ENCODE measurements at regions not wholly inside any gene's neighbourhood (a gene's known extent, or its start where the extent isn't known, plus 50 kb on each side); places are given as distances from the start of the nearest gene placed in this dataset.

- Histone ChIP-seq H3K36me3 (ENCODE audit: control insufficient read depth in 2 of 2, insufficient read depth in 1 of 2, low read length in 2 of 2) (no peaks in the 10 kb centered on the region), H3K4me1 (ENCODE audit: control insufficient read depth, insufficient read depth, low read length) (peaks cover 3% of the 10 kb centered on the region; the same call in 1 of the 2 replicates), H3K4me3 (ENCODE audit: low read depth, low read length) (no peak overlapping the region), H3K27ac (ENCODE audit: extremely low read depth, low read depth, low read length) (no peak overlapping the region), H3K9me3 (ENCODE audit: control insufficient read depth, insufficient read depth, low read depth, low read length) (no peaks in the 10 kb centered on the region)
- ChIA-PET POLR2A (no interaction called here), CTCF (interaction anchor here (1.1 to 1.4 kb wide), 2 partner anchors 13 to 68 kb away, joined by 3 to 6 read pairs; no protein-coding TSS in a partner anchor)
- TF ChIP-seq ZNF548 (tag by site-specific recombination; IDR thresholded peaks at IDR 0.05) (no peak), ZNF18 (tag by site-specific recombination; IDR thresholded peaks at IDR 0.05) (no peak), ZXDB (tag by site-specific recombination; IDR thresholded peaks at IDR 0.05) (no peak), ZBTB7A (tag by site-specific recombination; IDR thresholded peaks at IDR 0.05; ENCODE audit: low read depth) (no peak), ZNF521 (tag by site-specific recombination; IDR thresholded peaks at IDR 0.05) (no peak), HOXC10 (CRISPR knock-in tag; IDR thresholded peaks at IDR 0.05) (no peak), ZNF274 (IDR thresholded peaks at IDR 0.05; ENCODE audit: low read length) (no peak), ZNF274 (tag by site-specific recombination; IDR thresholded peaks at IDR 0.05; ENCODE audit: borderline replicate concordance) (no peak), GFI1B (tag by site-specific recombination; IDR thresholded peaks at IDR 0.05) (no peak), ZNF16 (tag by site-specific recombination; IDR thresholded peaks at IDR 0.05; ENCODE audit: low read depth) (no peak), ZFP69B (tag by site-specific recombination; IDR thresholded peaks at IDR 0.05) (no peak), ZNF791 (tag by site-specific recombination; IDR thresholded peaks at IDR 0.05) (no peak), PATZ1 (tag by site-specific recombination; IDR thresholded peaks at IDR 0.05) (no peak), ZNF571 (tag by site-specific recombination; IDR thresholded peaks at IDR 0.05) (no peak)
Observed at GRCh38 chr6:166693880-166694279, 66.8 kb upstream of the RPS6KA2 start.

GRCh38 chr6:166692723-166693302, 65.8 kb upstream of the RPS6KA2 start:
- H3K4me1 ChIP-seq (ENCODE audit: control insufficient read depth, insufficient read depth, low read length), result peaks cover 3% of the 10 kb centered on the region; the same call in 1 of the 2 replicates
- H3K36me3 ChIP-seq (ENCODE audit: control insufficient read depth in 2 of 2, insufficient read depth in 1 of 2, low read length in 2 of 2), result no peaks in the 10 kb centered on the region
- no peak overlapping the region for H3K27ac ChIP-seq (ENCODE audit: extremely low read depth, low read depth, low read length)
- no peaks in the 10 kb centered on the region for H3K9me3 ChIP-seq (ENCODE audit: control insufficient read depth, insufficient read depth, low read depth, low read length)
- H3K4me3 ChIP-seq (ENCODE audit: low read depth, low read length), result no peak overlapping the region
- CTCF ChIA-PET, result interaction anchor here (0.6 to 0.7 kb wide), 2 partner anchors 33 to 333 kb away, joined by 3 read pairs; no protein-coding TSS in a partner anchor
- POLR2A ChIA-PET, result no interaction called here
- TF ChIP-seq ZNF155 (tag by site-specific recombination; IDR thresholded peaks at IDR 0.05) (no peak), GLIS2 (tag by site-specific recombination; IDR thresholded peaks at IDR 0.05) (no peak), ZSCAN30 (tag by site-specific recombination; IDR thresholded peaks at IDR 0.05) (no peak), INSM2 (tag by site-specific recombination; IDR thresholded peaks at IDR 0.05) (no peak), ZNF416 (tag by site-specific recombination; IDR thresholded peaks at IDR 0.05) (no peak), ZNF707 (tag by site-specific recombination; IDR thresholded peaks at IDR 0.05) (no peak), ZNF626 (tag by site-specific recombination; IDR thresholded peaks at IDR 0.05) (no peak), ZNF449 (tag by site-specific recombination; IDR thresholded peaks at IDR 0.05) (no peak), ZNF37A (tag by site-specific recombination; IDR thresholded peaks at IDR 0.05) (no peak), ZNF26 (tag by site-specific recombination; IDR thresholded peaks at IDR 0.05) (no peak), TCF7L2 (IDR thresholded peaks at IDR 0.05; ENCODE audit: borderline replicate concordance, low read depth, low read length) (no peak), ELK4 (IDR thresholded peaks at IDR 0.05; ENCODE audit: borderline replicate concordance, low read depth, low read length) (no peak), ZNF501 (tag by site-specific recombination; IDR thresholded peaks at IDR 0.05) (no peak)

Data from HEK293 (cell line).